Ishikawa (cell line): ENCODE measurements at regions not wholly inside any gene's neighbourhood (a gene's known extent, or its start where the extent isn't known, plus 50 kb on each side); places are given as distances from the start of the nearest gene placed in this dataset.

Source experiments
- CEBPB ChIP-seq: IDR thresholded peaks from 2 replicates; pipeline ENCODE4 v1.6.1; 2012
- EGR1 ChIP-seq: IDR thresholded peaks from 2 replicates; pipeline ENCODE4 v1.6.1; 2012
- EP300 ChIP-seq: IDR thresholded peaks from 2 replicates; pipeline ENCODE4 v1.6.1; 2012; ENCODE audit warnings: borderline replicate concordance
- RAD21 ChIP-seq: IDR thresholded peaks from 2 replicates; pipeline ENCODE4 v1.6.1; 2012; ENCODE audit warnings: low read depth
- REST ChIP-seq: IDR thresholded peaks from 2 replicates; pipeline ENCODE4 v1.6.1; 2012; ENCODE audit warnings: low read depth, mild to moderate bottlenecking
- TAF1 ChIP-seq: IDR thresholded peaks from 2 replicates; pipeline ENCODE4 v1.6.1; 2012; ENCODE audit warnings: low read depth, mild to moderate bottlenecking
- YY1 ChIP-seq: IDR thresholded peaks from 2 replicates; pipeline ENCODE4 v1.6.1; 2012; ENCODE audit warnings: low read depth
- TF ChIP-seq, protein P1 (sequence below): IDR thresholded peaks from 2 replicates; pipeline ENCODE4 v1.6.1; 2012

DNA sequence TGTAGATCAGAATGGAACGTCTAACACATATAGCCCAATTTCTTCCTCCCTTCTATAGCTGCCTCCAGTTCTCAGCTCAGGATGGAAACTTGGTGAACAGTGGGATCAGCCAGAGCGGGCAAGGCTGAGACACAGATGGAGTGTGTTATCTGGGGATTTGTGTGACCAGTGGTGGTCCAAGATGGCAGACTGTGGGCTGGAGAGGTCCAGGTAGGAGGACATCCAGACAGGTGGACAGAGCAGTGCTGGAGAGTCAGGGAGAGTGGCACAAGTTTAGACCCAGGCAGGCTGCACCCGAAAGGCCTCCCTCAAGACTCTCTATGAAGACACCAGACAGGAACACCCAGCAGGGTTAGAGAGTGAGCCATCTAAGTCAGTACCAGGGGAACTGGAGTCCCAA is 116.1 kb upstream of the CPSF6 start:
- TF ChIP-seq TAF1 (no peak), RAD21 (no peak), CEBPB (no peak), EP300 (no peak), EGR1 (no peak), REST (no peak), YY1 (no peak)
- TF ChIP-seq, protein P1, sequence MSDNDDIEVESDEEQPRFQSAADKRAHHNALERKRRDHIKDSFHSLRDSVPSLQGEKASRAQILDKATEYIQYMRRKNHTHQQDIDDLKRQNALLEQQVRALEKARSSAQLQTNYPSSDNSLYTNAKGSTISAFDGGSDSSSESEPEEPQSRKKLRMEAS: no peak
